Right lobe of liver (tissue), 4 donors: ENCODE measurements at regions not wholly inside any gene's neighbourhood (a gene's known extent, or its start where the extent isn't known, plus 50 kb on each side); places are given as distances from the start of the nearest gene placed in this dataset.

Experiments
- POLR2A ChIP-seq: fragments of 450-650 bp; IDR thresholded peaks from one replicate; pipeline ENCODE4 v1.6.1; 2017; ENCODE audit warnings: antibody characterized with exemption, mild to moderate bottlenecking
- TF ChIP-seq, protein P1 (sequence below), 4 donors: fragments of 200-600 bp in 3 of 4; fragments of 450-650 bp in 1 of 4; IDR thresholded peaks; one replicate each; pipeline versions ENCODE4 v1.5.1 to v1.8.0; 2016 to 2022; ENCODE audit warnings: antibody characterized with exemption in 4 of 4, mild to moderate bottlenecking in 2 of 4
- donor health status: DM: no; HTN: no; CAD: no.
- donor health status: DM: no; HTN: no; CAD: no.
- donor health status: DM: no; HTN: yes; CAD: no.

DNA sequence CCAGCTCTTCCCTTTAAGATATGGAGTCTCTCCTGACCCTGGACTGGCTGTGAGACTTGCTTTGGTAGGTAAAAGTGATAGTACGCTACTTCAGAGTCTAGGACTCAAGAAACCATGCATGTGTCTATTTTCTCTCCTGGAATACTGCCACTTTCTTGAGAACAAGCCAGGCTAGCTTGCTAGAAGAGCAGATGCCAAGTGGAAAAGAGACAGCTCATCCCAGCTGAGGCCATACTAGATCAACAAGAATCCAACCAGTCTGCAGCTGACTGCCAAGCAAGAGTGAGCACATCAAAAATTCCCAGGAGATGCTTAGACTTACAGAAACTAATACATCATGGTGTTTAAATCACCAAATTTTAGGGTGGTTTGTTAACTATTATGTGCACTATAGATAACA, 208.3 kb upstream of the RBMS3 start:
- TF ChIP-seq, protein P1, sequence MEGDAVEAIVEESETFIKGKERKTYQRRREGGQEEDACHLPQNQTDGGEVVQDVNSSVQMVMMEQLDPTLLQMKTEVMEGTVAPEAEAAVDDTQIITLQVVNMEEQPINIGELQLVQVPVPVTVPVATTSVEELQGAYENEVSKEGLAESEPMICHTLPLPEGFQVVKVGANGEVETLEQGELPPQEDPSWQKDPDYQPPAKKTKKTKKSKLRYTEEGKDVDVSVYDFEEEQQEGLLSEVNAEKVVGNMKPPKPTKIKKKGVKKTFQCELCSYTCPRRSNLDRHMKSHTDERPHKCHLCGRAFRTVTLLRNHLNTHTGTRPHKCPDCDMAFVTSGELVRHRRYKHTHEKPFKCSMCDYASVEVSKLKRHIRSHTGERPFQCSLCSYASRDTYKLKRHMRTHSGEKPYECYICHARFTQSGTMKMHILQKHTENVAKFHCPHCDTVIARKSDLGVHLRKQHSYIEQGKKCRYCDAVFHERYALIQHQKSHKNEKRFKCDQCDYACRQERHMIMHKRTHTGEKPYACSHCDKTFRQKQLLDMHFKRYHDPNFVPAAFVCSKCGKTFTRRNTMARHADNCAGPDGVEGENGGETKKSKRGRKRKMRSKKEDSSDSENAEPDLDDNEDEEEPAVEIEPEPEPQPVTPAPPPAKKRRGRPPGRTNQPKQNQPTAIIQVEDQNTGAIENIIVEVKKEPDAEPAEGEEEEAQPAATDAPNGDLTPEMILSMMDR (IDR thresholded peaks at IDR 0.05): no peak
- no peak for TF ChIP-seq POLR2A
